ENCODE measurements at regions not wholly inside any gene's neighbourhood (a gene's known extent, or its start where the extent isn't known, plus 50 kb on each side); places are given as distances from the start of the nearest gene placed in this dataset.

- Histone ChIP-seq H3K27ac (ENCODE audit: low read length) (no peak overlapping the region), H3K9ac (ENCODE audit: low read length) (no peak overlapping the region), H2AFZ (ENCODE audit: low read length) (no peak overlapping the region), H4K20me1 (ENCODE audit: low read length) (no peaks in the 10 kb centered on the region), H3K4me3 (ENCODE audit: low read length) (no peak overlapping the region), H3K4me2 (ENCODE audit: low read length) (no peak overlapping the region), H3K9me2 (replicated peaks; ENCODE audit: low read length) (no peaks in the 10 kb centered on the region), H3K4me1 (ENCODE audit: insufficient read depth, low read length) (0 out of 2 replicates have a peak, but pooled peaks cover 3% of the 10 kb centered on the region), H3K27me3 (ENCODE audit: low read length) (peaks cover 55% of the 10 kb centered on the region), H3K36me3 (ENCODE audit: low read depth, low read length) (no peaks in the 10 kb centered on the region), H3K9me3 (ENCODE audit: low read length) (no peaks in the 10 kb centered on the region), H3K79me2 (ENCODE audit: low read length) (no peaks in the 10 kb centered on the region), H3F3A (ENCODE audit: low read length, unreplicated experiment) (no peaks in the 10 kb centered on the region)
- CTCF ChIA-PET = no interaction called here
- ATAC-seq (no peak), DNase-seq (no peak)
- BruUV-seq (replicated peaks) = no TSS peak
- no peak for TF ChIP-seq CTCF (conservative IDR thresholded peaks at IDR 0.05; ENCODE audit: low read depth, low read length)
- no peak for TF ChIP-seq EZH2phosphoT487 (IDR thresholded peaks at IDR 0.05; ENCODE audit: borderline replicate concordance, low read length)
- TF ChIP-seq EZH2 (IDR thresholded peaks at IDR 0.05; ENCODE audit: low read length, unreplicated experiment) = no peak
- intact Hi-C loops (cut with micrococcal nuclease) = loop anchor here (10.0 kb wide), 2 partner anchors 245 to 445 kb away; no protein-coding TSS in a partner anchor
- POLR2A ChIA-PET (ENCODE audit: unreplicated experiment) = no interaction called here
Observed at GRCh38 chr11:96459751-96460150, 69.9 kb downstream of the JRKL start.

GRCh38 chr11:96461871-96462270, 72.1 kb downstream of the JRKL start:
- Histone ChIP-seq H3F3A (ENCODE audit: low read length, unreplicated experiment) (no peaks in the 10 kb centered on the region), H2AFZ (ENCODE audit: low read length) (no peak overlapping the region), H3K4me2 (ENCODE audit: low read length) (no peak overlapping the region), H3K27ac (ENCODE audit: low read length) (no peak overlapping the region), H3K36me3 (ENCODE audit: low read depth, low read length) (no peaks in the 10 kb centered on the region), H3K9me3 (ENCODE audit: low read length) (no peaks in the 10 kb centered on the region), H3K9ac (ENCODE audit: low read length) (no peak overlapping the region), H4K20me1 (ENCODE audit: low read length) (no peaks in the 10 kb centered on the region), H3K4me3 (ENCODE audit: low read length) (no peak overlapping the region), H3K9me2 (replicated peaks; ENCODE audit: low read length) (no peaks in the 10 kb centered on the region), H3K4me1 (ENCODE audit: insufficient read depth, low read length) (peaks cover 12% of the 10 kb centered on the region; the same call in 1 of the 2 replicates), H3K27me3 (ENCODE audit: low read length) (peaks cover 49% of the 10 kb centered on the region), H3K79me2 (ENCODE audit: low read length) (no peaks in the 10 kb centered on the region)
- ATAC-seq (no peak), DNase-seq (no peak)
- BruUV-seq (replicated peaks) = no TSS peak
- ChIA-PET CTCF (interaction anchor here (1.7 kb wide), 1 partner anchor 993 kb away, joined by 3 read pairs; no protein-coding TSS in a partner anchor), POLR2A (ENCODE audit: unreplicated experiment) (no interaction called here)
- TF ChIP-seq EZH2phosphoT487 (IDR thresholded peaks at IDR 0.05; ENCODE audit: borderline replicate concordance, low read length) = no peak
- no peak for TF ChIP-seq CTCF (conservative IDR thresholded peaks at IDR 0.05; ENCODE audit: low read depth, low read length)
- no peak for TF ChIP-seq EZH2 (IDR thresholded peaks at IDR 0.05; ENCODE audit: low read length, unreplicated experiment)
- intact Hi-C loops (cut with micrococcal nuclease) = loop anchor here (10.0 kb wide), 2 partner anchors 243 to 443 kb away; no protein-coding TSS in a partner anchor

- no peak overlapping the region for H3K9ac ChIP-seq (ENCODE audit: low read length)
- ChIA-PET CTCF (interaction anchor here (0.5 to 2.2 kb wide), 12 partner anchors 59 to 1938 kb away, joined by 3 to 32 read pairs (median 4); partner anchors contain the start of gene CCDC82), POLR2A (ENCODE audit: unreplicated experiment) (interaction anchor here (0.6 kb wide), 2 partner anchors 221 to 361 kb away, joined by 3 read pairs; no protein-coding TSS in a partner anchor)
- peaks cover 12% of the 10 kb centered on the region; the same call in 1 of the 2 replicates for H3K4me1 ChIP-seq (ENCODE audit: insufficient read depth, low read length)
- DNase-seq (peak; percentile 90), ATAC-seq (peak; percentile 89)
- H3K79me2 ChIP-seq (ENCODE audit: low read length) = no peaks in the 10 kb centered on the region
- intact Hi-C loops (cut with micrococcal nuclease) = loop anchor here (1.0 to 10.0 kb wide), 4 partner anchors 240 to 440 kb away; no protein-coding TSS in a partner anchor
- no peaks in the 10 kb centered on the region for H3K9me2 ChIP-seq (replicated peaks; ENCODE audit: low read length)
- H3K36me3 ChIP-seq (ENCODE audit: low read depth, low read length) = no peaks in the 10 kb centered on the region
- H3K9me3 ChIP-seq (ENCODE audit: low read length) = no peaks in the 10 kb centered on the region
- no peaks in the 10 kb centered on the region for H3F3A ChIP-seq (ENCODE audit: low read length, unreplicated experiment)
- TF ChIP-seq EZH2phosphoT487 (IDR thresholded peaks at IDR 0.05; ENCODE audit: borderline replicate concordance, low read length) (no peak), CTCF (conservative IDR thresholded peaks at IDR 0.05; ENCODE audit: low read depth, low read length) (peak; percentile 94)
- no peak overlapping the region for H3K27ac ChIP-seq (ENCODE audit: low read length)
- no TSS peak for BruUV-seq (replicated peaks)
- peak overlapping the region; percentile 57 for H3K4me3 ChIP-seq (ENCODE audit: low read length)
- peak overlapping the region; percentile 83 for H3K4me2 ChIP-seq (ENCODE audit: low read length)
- H2AFZ ChIP-seq (ENCODE audit: low read length) = peak overlapping the region; percentile 82
- H4K20me1 ChIP-seq (ENCODE audit: low read length) = no peaks in the 10 kb centered on the region
- H3K27me3 ChIP-seq (ENCODE audit: low read length) = peaks cover 26% of the 10 kb centered on the region
Observed at GRCh38 chr11:96464700-96465307, 75.0 kb downstream of the JRKL start.
